ENCODE measurements at regions not wholly inside any gene's neighbourhood (a gene's known extent, or its start where the extent isn't known, plus 50 kb on each side); places are given as distances from the start of the nearest gene placed in this dataset.

GRCh38 chr1:147852706-147853225 is 49.8 kb upstream of the GJA8 start:
- DNase-seq (ENCODE audit: low spot score) = no peak

Data from activated CD4-positive, alpha-beta T cell treated with anti-CD3 and anti-CD28 coated beads, Interleukin-2, Interleukin-4, amounts not matched to agents 100 ng/mL and 50 ng/mL, durations not matched to agents 16 hours and 8 hours (primary cell).